ENCODE measurements at regions not wholly inside any gene's neighbourhood (a gene's known extent, or its start where the extent isn't known, plus 50 kb on each side); places are given as distances from the start of the nearest gene placed in this dataset.

- no peaks in the 10 kb centered on the region for H3K27me3 ChIP-seq
- no peaks in the 10 kb centered on the region for H3K4me1 ChIP-seq
- no peak overlapping the region for H3K27ac ChIP-seq
- TF ChIP-seq CTCF (IDR thresholded peaks at IDR 0.05) (no peak), POLR2A (IDR thresholded peaks at IDR 0.05) (no peak), EP300 (IDR thresholded peaks at IDR 0.05) (no peak), POLR2AphosphoS5 (IDR thresholded peaks at IDR 0.05) (no peak)
- DNase-seq (ENCODE audit: low spot score in 2 of 2), result no peak
- H3K36me3 ChIP-seq, result no peaks in the 10 kb centered on the region
- WGBS, result 53% methylated on average over 1 of the region's 1 CpG
- H3K4me3 ChIP-seq, result no peak overlapping the region
- no peaks in the 10 kb centered on the region for H3K9me3 ChIP-seq
Measured at GRCh38 chr2:13197248-13197647, 480.5 kb downstream of the TRIB2 start.

GRCh38 chr2:13201924-13202323, 485.2 kb downstream of the TRIB2 start:
- Histone ChIP-seq H3K9me3 (no peaks in the 10 kb centered on the region), H3K27ac (no peak overlapping the region), H3K4me3 (no peak overlapping the region), H3K36me3 (no peaks in the 10 kb centered on the region), H3K27me3 (no peaks in the 10 kb centered on the region), H3K4me1 (no peaks in the 10 kb centered on the region)
- 71% methylated on average over 2 of the region's 2 CpGs for WGBS
- DNase-seq (ENCODE audit: low spot score in 2 of 2), result no peak
- TF ChIP-seq CTCF (IDR thresholded peaks at IDR 0.05), result no peak
- TF ChIP-seq POLR2A (IDR thresholded peaks at IDR 0.05), result no peak
- TF ChIP-seq POLR2AphosphoS5 (IDR thresholded peaks at IDR 0.05), result no peak
- no peak for TF ChIP-seq EP300 (IDR thresholded peaks at IDR 0.05)

- Histone ChIP-seq H3K27ac (no peak overlapping the region), H3K9me3 (peaks cover 3% of the 10 kb centered on the region), H3K36me3 (no peaks in the 10 kb centered on the region), H3K4me1 (no peaks in the 10 kb centered on the region), H3K4me3 (no peak overlapping the region), H3K27me3 (no peaks in the 10 kb centered on the region)
- TF ChIP-seq POLR2A (IDR thresholded peaks at IDR 0.05) (no peak), POLR2AphosphoS5 (IDR thresholded peaks at IDR 0.05) (no peak), EP300 (IDR thresholded peaks at IDR 0.05) (no peak), CTCF (IDR thresholded peaks at IDR 0.05) (no peak)
- DNase-seq (ENCODE audit: low spot score in 2 of 2), result no peak
Measured at GRCh38 chr2:13212115-13212514, 495.4 kb downstream of the TRIB2 start.

- H3K4me1 ChIP-seq, result no peaks in the 10 kb centered on the region
- H3K27ac ChIP-seq, result no peak overlapping the region
- H3K27me3 ChIP-seq, result no peaks in the 10 kb centered on the region
- no peak for DNase-seq (ENCODE audit: low spot score in 2 of 2)
- peaks cover 3% of the 10 kb centered on the region for H3K9me3 ChIP-seq
- TF ChIP-seq POLR2A (IDR thresholded peaks at IDR 0.05), result no peak
- TF ChIP-seq EP300 (IDR thresholded peaks at IDR 0.05), result no peak
- no peak for TF ChIP-seq CTCF (IDR thresholded peaks at IDR 0.05)
- no peak for TF ChIP-seq POLR2AphosphoS5 (IDR thresholded peaks at IDR 0.05)
- H3K36me3 ChIP-seq, result no peaks in the 10 kb centered on the region
- H3K4me3 ChIP-seq, result no peak overlapping the region
Measured at GRCh38 chr2:13218205-13218604, 501.5 kb downstream of the TRIB2 start.

GRCh38 chr2:13227578-13227977, 510.8 kb downstream of the TRIB2 start:
- Histone ChIP-seq H3K4me3 (no peak overlapping the region), H3K27me3 (no peaks in the 10 kb centered on the region), H3K9me3 (no peaks in the 10 kb centered on the region), H3K4me1 (no peaks in the 10 kb centered on the region), H3K27ac (no peak overlapping the region), H3K36me3 (no peaks in the 10 kb centered on the region)
- DNase-seq (ENCODE audit: low spot score in 2 of 2), result no peak
- WGBS, result 35% methylated on average over 5 of the region's 5 CpGs
- TF ChIP-seq CTCF (IDR thresholded peaks at IDR 0.05) (no peak), EP300 (IDR thresholded peaks at IDR 0.05) (no peak), POLR2A (IDR thresholded peaks at IDR 0.05) (no peak), POLR2AphosphoS5 (IDR thresholded peaks at IDR 0.05) (no peak)

Measured in suprapubic skin (tissue), 4 donors.